ENCODE measurements at regions not wholly inside any gene's neighbourhood (a gene's known extent, or its start where the extent isn't known, plus 50 kb on each side); places are given as distances from the start of the nearest gene placed in this dataset.

DNA sequence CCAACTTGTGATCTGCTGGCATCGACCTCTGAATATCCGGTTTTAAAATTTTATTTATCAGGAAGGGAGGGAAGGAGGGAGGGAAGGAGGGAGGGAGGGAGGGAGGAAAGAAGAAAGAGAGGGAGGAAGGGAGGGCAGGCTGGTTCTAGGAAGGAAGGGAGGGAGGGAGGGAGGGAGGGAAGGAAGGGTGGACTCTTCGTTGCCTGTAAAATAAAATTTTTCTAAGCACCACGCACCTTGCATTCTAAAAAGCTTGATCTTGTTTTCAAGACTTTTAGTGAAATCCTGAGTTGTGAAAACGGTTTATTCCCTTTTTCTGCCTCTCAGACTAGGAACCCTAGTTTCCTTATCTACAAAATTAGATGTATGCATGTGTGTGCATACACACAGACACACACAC, 101.7 kb upstream of the RAP2B start:
- no peak for ATAC-seq
- TF ChIP-seq, protein P1, sequence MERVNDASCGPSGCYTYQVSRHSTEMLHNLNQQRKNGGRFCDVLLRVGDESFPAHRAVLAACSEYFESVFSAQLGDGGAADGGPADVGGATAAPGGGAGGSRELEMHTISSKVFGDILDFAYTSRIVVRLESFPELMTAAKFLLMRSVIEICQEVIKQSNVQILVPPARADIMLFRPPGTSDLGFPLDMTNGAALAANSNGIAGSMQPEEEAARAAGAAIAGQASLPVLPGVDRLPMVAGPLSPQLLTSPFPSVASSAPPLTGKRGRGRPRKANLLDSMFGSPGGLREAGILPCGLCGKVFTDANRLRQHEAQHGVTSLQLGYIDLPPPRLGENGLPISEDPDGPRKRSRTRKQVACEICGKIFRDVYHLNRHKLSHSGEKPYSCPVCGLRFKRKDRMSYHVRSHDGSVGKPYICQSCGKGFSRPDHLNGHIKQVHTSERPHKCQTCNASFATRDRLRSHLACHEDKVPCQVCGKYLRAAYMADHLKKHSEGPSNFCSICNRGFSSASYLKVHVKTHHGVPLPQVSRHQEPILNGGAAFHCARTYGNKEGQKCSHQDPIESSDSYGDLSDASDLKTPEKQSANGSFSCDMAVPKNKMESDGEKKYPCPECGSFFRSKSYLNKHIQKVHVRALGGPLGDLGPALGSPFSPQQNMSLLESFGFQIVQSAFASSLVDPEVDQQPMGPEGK (CRISPR knock-in tag; IDR thresholded peaks at IDR 0.05; ENCODE audit: borderline replicate concordance): no peak
- TF ChIP-seq ZNF70 (CRISPR knock-in tag; IDR thresholded peaks at IDR 0.05): no peak
- TF ChIP-seq GLIS3 (CRISPR knock-in tag; IDR thresholded peaks at IDR 0.05): no peak
- no peak for TF ChIP-seq OSR1 (CRISPR knock-in tag; IDR thresholded peaks at IDR 0.05)
- TF ChIP-seq RARB (CRISPR knock-in tag; IDR thresholded peaks at IDR 0.05): no peak
- TF ChIP-seq PPARA (CRISPR knock-in tag; IDR thresholded peaks at IDR 0.05; ENCODE audit: borderline replicate concordance): no peak
- TF ChIP-seq, protein P2, sequence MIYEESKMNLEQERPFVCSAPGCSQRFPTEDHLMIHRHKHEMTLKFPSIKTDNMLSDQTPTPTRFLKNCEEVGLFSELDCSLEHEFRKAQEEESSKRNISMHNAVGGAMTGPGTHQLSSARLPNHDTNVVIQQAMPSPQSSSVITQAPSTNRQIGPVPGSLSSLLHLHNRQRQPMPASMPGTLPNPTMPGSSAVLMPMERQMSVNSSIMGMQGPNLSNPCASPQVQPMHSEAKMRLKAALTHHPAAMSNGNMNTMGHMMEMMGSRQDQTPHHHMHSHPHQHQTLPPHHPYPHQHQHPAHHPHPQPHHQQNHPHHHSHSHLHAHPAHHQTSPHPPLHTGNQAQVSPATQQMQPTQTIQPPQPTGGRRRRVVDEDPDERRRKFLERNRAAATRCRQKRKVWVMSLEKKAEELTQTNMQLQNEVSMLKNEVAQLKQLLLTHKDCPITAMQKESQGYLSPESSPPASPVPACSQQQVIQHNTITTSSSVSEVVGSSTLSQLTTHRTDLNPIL (CRISPR knock-in tag; IDR thresholded peaks at IDR 0.05; ENCODE audit: low read depth): no peak
- no peak for TF ChIP-seq ESRRG (CRISPR knock-in tag; IDR thresholded peaks at IDR 0.05)
- no peak for TF ChIP-seq ZNF565 (CRISPR knock-in tag; conservative IDR thresholded peaks at IDR 0.05; ENCODE audit: low read depth)
- TF ChIP-seq, protein P3, sequence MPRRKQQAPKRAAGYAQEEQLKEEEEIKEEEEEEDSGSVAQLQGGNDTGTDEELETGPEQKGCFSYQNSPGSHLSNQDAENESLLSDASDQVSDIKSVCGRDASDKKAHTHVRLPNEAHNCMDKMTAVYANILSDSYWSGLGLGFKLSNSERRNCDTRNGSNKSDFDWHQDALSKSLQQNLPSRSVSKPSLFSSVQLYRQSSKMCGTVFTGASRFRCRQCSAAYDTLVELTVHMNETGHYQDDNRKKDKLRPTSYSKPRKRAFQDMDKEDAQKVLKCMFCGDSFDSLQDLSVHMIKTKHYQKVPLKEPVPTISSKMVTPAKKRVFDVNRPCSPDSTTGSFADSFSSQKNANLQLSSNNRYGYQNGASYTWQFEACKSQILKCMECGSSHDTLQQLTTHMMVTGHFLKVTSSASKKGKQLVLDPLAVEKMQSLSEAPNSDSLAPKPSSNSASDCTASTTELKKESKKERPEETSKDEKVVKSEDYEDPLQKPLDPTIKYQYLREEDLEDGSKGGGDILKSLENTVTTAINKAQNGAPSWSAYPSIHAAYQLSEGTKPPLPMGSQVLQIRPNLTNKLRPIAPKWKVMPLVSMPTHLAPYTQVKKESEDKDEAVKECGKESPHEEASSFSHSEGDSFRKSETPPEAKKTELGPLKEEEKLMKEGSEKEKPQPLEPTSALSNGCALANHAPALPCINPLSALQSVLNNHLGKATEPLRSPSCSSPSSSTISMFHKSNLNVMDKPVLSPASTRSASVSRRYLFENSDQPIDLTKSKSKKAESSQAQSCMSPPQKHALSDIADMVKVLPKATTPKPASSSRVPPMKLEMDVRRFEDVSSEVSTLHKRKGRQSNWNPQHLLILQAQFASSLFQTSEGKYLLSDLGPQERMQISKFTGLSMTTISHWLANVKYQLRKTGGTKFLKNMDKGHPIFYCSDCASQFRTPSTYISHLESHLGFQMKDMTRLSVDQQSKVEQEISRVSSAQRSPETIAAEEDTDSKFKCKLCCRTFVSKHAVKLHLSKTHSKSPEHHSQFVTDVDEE (CRISPR knock-in tag; IDR thresholded peaks at IDR 0.05): no peak
- TF ChIP-seq ARNTL (CRISPR knock-in tag; IDR thresholded peaks at IDR 0.05; ENCODE audit: borderline replicate concordance, low read depth): no peak
- no peak for TF ChIP-seq CSDC2 (CRISPR knock-in tag; IDR thresholded peaks at IDR 0.05)
- TF ChIP-seq, protein P4, sequence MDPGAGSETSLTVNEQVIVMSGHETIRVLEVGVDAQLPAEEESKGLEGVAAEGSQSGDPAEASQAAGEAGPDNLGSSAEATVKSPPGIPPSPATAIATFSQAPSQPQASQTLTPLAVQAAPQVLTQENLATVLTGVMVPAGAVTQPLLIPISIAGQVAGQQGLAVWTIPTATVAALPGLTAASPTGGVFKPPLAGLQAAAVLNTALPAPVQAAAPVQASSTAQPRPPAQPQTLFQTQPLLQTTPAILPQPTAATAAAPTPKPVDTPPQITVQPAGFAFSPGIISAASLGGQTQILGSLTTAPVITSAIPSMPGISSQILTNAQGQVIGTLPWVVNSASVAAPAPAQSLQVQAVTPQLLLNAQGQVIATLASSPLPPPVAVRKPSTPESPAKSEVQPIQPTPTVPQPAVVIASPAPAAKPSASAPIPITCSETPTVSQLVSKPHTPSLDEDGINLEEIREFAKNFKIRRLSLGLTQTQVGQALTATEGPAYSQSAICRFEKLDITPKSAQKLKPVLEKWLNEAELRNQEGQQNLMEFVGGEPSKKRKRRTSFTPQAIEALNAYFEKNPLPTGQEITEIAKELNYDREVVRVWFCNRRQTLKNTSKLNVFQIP (CRISPR knock-in tag; IDR thresholded peaks at IDR 0.05; ENCODE audit: borderline replicate concordance, low read depth): no peak
- no peak for TF ChIP-seq BACH2 (CRISPR knock-in tag; IDR thresholded peaks at IDR 0.05; ENCODE audit: borderline replicate concordance)
- TF ChIP-seq ZNF8 (CRISPR knock-in tag; IDR thresholded peaks at IDR 0.05): no peak
- TF ChIP-seq TOX (CRISPR knock-in tag; IDR thresholded peaks at IDR 0.05; ENCODE audit: borderline replicate concordance): no peak

DNA sequence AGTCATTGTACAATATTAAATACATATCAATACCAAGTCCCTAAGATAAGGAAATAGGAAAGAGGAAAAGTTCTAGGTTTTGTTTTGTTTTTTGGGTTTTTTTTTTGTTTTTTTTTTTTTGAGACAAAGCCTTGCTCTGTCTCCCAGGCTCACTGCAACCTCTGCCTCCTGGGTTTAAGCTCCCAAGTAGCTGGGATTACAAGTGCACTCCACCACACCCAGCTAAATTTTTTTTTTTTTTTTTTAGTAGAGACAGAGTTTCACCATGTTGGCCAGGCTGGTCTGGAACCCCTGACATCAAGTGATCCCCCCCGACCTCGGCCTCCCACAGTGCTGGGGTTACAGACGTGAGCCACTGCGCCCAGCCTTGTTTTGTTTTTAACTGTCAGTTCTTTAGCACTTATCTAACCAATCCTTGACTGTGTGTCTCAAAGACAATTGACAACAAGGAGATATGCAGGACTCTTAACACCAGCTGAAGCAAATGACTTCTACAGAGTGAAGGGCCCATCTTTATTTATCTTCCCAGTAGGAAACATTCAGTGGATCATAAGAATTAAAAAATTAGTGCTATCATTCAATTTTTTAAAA, 100.0 kb upstream of the RAP2B start:
- ATAC-seq: no peak
- TF ChIP-seq, protein P3 (CRISPR knock-in tag; IDR thresholded peaks at IDR 0.05): no peak
- TF ChIP-seq ESRRG (CRISPR knock-in tag; IDR thresholded peaks at IDR 0.05) (no peak), SNAI2 (CRISPR knock-in tag; IDR thresholded peaks at IDR 0.05) (no peak), ZFP30 (CRISPR knock-in tag; IDR thresholded peaks at IDR 0.05) (no peak), PPARA (CRISPR knock-in tag; IDR thresholded peaks at IDR 0.05; ENCODE audit: borderline replicate concordance) (no peak), ZFP3 (CRISPR knock-in tag; IDR thresholded peaks at IDR 0.05) (no peak), CSDC2 (CRISPR knock-in tag; IDR thresholded peaks at IDR 0.05) (no peak), ZNF70 (CRISPR knock-in tag; IDR thresholded peaks at IDR 0.05) (no peak), GLIS3 (CRISPR knock-in tag; IDR thresholded peaks at IDR 0.05) (no peak), ZNF565 (CRISPR knock-in tag; conservative IDR thresholded peaks at IDR 0.05; ENCODE audit: low read depth) (no peak)
- TF ChIP-seq, protein P4 (CRISPR knock-in tag; IDR thresholded peaks at IDR 0.05; ENCODE audit: borderline replicate concordance, low read depth): no peak
- TF ChIP-seq, protein P2 (CRISPR knock-in tag; IDR thresholded peaks at IDR 0.05; ENCODE audit: low read depth): no peak
